ENCODE measurements at regions not wholly inside any gene's neighbourhood (a gene's known extent, or its start where the extent isn't known, plus 50 kb on each side); places are given as distances from the start of the nearest gene placed in this dataset.

GRCh38 chr5:74243634-74244033, 396.9 kb downstream of the ENC1 start:
- no peaks in the 10 kb centered on the region for H3K9me3 Mint-ChIP-seq
- no peak overlapping the region for H3K27ac Mint-ChIP-seq
- peaks cover 29% of the 10 kb centered on the region for H3K4me1 Mint-ChIP-seq (ENCODE audit: unreplicated experiment)

DNA sequence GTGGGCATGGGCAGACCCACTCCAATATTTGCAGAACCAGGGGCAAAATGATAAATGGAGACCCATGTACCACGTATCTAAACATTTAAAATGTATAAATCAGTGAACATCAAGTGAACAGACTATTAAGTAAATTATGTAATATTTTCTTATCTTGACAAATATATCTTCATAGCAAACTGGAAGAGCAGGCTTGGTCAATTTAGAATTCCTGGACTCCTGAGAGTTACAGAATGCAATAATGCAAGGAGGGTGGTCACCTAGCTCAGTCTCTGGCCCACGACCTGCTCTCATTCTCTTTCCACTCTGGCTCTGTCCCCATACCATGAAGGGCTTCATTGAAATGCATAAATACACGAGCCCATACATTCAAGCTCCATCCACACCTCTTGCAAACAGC, 398.0 kb downstream of the ENC1 start:
- Mint-ChIP-seq H3K27me3 (no peaks in the 10 kb centered on the region), H3K36me3 (no peaks in the 10 kb centered on the region), H3K4me1 (ENCODE audit: unreplicated experiment) (peaks cover 18% of the 10 kb centered on the region), H3K4me3 (no peak overlapping the region), H3K9me3 (peaks cover 6% of the 10 kb centered on the region), H3K27ac (peak overlapping the region; percentile 81)
- DNase-seq (ENCODE audit: extremely low spot score, unreplicated experiment) = no peak
- TF ChIP-seq, protein P1, sequence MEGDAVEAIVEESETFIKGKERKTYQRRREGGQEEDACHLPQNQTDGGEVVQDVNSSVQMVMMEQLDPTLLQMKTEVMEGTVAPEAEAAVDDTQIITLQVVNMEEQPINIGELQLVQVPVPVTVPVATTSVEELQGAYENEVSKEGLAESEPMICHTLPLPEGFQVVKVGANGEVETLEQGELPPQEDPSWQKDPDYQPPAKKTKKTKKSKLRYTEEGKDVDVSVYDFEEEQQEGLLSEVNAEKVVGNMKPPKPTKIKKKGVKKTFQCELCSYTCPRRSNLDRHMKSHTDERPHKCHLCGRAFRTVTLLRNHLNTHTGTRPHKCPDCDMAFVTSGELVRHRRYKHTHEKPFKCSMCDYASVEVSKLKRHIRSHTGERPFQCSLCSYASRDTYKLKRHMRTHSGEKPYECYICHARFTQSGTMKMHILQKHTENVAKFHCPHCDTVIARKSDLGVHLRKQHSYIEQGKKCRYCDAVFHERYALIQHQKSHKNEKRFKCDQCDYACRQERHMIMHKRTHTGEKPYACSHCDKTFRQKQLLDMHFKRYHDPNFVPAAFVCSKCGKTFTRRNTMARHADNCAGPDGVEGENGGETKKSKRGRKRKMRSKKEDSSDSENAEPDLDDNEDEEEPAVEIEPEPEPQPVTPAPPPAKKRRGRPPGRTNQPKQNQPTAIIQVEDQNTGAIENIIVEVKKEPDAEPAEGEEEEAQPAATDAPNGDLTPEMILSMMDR (conservative IDR thresholded peaks at IDR 0.05) = no peak

More at GRCh38 chr5:74243634-74244033, 396.9 kb downstream of the ENC1 start:
- H3K36me3 Mint-ChIP-seq = no peaks in the 10 kb centered on the region
- H3K4me3 Mint-ChIP-seq = no peak overlapping the region
- DNase-seq (ENCODE audit: extremely low spot score, unreplicated experiment) = no peak
- TF ChIP-seq, protein P1 (conservative IDR thresholded peaks at IDR 0.05) = no peak
- H3K27me3 Mint-ChIP-seq = no peaks in the 10 kb centered on the region

GRCh38 chr5:74241751-74242140, 398.8 kb downstream of the ENC1 start:
- peak overlapping the region; percentile 81 for H3K27ac Mint-ChIP-seq
- TF ChIP-seq, protein P1 (conservative IDR thresholded peaks at IDR 0.05) = no peak
- DNase-seq (ENCODE audit: extremely low spot score, unreplicated experiment) = no peak

DNA sequence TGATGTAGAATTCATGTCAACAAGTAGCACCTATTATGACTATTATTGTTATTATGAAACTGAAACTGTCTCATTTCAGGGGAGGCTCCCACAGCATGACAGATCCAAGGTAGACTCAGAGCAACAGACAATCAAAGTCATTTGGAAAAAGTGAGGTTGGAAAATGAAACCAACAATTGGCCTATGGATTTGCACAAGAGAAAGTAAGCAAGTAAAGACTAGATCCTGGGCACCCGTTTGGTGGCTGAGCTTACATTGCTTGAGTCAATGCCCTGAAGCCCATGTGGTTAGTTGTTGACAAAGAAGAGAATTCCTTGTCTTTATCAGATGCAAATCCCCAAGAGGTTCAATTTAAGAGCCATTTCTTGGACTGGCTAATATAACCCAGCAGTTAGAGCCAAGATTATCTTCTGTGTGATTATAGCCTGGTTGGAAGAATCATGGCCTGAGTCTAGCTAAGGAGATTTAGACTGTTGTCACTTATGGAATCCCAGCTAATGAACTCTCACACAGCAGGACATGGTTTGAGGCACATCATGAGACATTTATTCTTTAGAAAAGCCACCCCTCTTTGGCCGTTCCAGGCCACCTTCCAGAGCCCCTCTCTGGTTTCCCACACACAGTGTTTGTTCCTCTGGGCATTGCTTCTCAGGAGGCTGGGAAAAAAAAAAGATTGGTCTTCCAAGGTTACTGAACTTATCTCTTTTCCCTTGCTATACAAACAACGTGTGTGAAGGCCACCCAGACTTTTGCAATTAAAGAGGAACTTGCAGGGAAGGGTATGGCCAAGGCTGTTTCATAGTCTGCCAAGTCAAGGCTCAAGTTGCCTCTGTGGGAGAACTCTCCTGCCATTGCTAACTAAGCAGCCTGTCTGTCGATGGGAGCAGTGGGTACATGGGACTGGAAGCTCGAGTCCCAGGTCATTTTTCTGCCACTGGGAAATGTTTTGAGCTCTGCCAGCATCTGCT, 399.5 kb downstream of the ENC1 start:
- no peaks in the 10 kb centered on the region for H3K36me3 Mint-ChIP-seq
- TF ChIP-seq, protein P1 (conservative IDR thresholded peaks at IDR 0.05) = no peak
- H3K9me3 Mint-ChIP-seq = peaks cover 6% of the 10 kb centered on the region
- H3K4me1 Mint-ChIP-seq (ENCODE audit: unreplicated experiment) = peaks cover 16% of the 10 kb centered on the region
- H3K27me3 Mint-ChIP-seq = no peaks in the 10 kb centered on the region
- H3K27ac Mint-ChIP-seq = peak overlapping the region; percentile 81
- H3K4me3 Mint-ChIP-seq = peak overlapping the region; percentile 9
- DNase-seq (ENCODE audit: extremely low spot score, unreplicated experiment) = no peak

More at GRCh38 chr5:74241751-74242140, 398.8 kb downstream of the ENC1 start:
- H3K9me3 Mint-ChIP-seq = peaks cover 6% of the 10 kb centered on the region
- no peaks in the 10 kb centered on the region for H3K36me3 Mint-ChIP-seq
- H3K4me3 Mint-ChIP-seq = peak overlapping the region; percentile 9
- no peaks in the 10 kb centered on the region for H3K27me3 Mint-ChIP-seq
- peaks cover 16% of the 10 kb centered on the region for H3K4me1 Mint-ChIP-seq (ENCODE audit: unreplicated experiment)

DNA sequence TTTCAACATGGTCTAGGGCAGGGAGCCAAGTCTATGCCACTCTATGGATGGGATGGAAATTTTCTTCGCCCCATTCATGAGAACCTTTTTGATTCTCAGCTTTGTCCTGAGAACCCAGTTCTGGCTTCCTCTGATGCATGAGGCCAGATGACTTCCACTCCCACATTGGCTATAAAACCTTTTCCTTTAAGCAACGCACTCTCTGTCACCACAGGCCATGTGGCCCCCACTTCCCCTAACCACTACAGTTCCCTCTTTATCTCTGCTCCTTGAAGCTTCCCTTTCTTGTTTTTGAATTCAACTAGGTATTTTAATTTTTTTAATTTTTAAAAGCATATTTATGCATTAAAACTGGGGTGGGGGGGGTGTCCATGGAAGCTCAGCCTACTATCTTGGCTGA, 401.3 kb downstream of the ENC1 start:
- H3K4me1 Mint-ChIP-seq (ENCODE audit: unreplicated experiment) = peaks cover 16% of the 10 kb centered on the region
- TF ChIP-seq, protein P1 (conservative IDR thresholded peaks at IDR 0.05) = no peak
- no peaks in the 10 kb centered on the region for H3K27me3 Mint-ChIP-seq
- DNase-seq (ENCODE audit: extremely low spot score, unreplicated experiment) = no peak
- H3K4me3 Mint-ChIP-seq = no peak overlapping the region
- peaks cover 8% of the 10 kb centered on the region for H3K9me3 Mint-ChIP-seq
- H3K27ac Mint-ChIP-seq = no peak overlapping the region
- H3K36me3 Mint-ChIP-seq = no peaks in the 10 kb centered on the region

Data from type B pancreatic cell (in vitro differentiated cells).